H1 (cell line): ENCODE measurements at regions not wholly inside any gene's neighbourhood (a gene's known extent, or its start where the extent isn't known, plus 50 kb on each side); places are given as distances from the start of the nearest gene placed in this dataset.

Source experiments
- CTCF ChIA-PET: fragments of 300-600 bp; sonication (Branson Sonifier 250); formaldehyde crosslinking; loops from one replicate; lab custom pipeline; 2021; ENCODE audit not compliant: partially characterized antibody; lab: Charles Lee
- POLR2A ChIA-PET: fragments of 300-600 bp; sonication (Branson Sonifier 250); formaldehyde crosslinking; loops from one replicate; lab custom pipeline; 2021; ENCODE audit warnings: inconsistent platforms; ENCODE audit not compliant: partially characterized antibody; lab: Charles Lee
- DNase-seq, 2 experiments: peaks; one replicate each; pipeline versions ENCODE4 v3.0.0 to v3.0.0-alpha.2; 2010 to 2022; ENCODE audit warnings: low spot score in 2 of 2, low read depth in 1 of 2, mixed read lengths in 1 of 2
- FAIRE-seq: peaks from 2 replicates; lab custom pipeline; 2011; peaks lifted over from hg19 to GRCh38; lab: Jason Lieb, UNC
- H2AFZ ChIP-seq: 2 replicates; pipeline ENCODE4 v1.8.1; 2012; ENCODE audit warnings: low read length, inconsistent platforms
- H2AK5ac ChIP-seq: 2 replicates; pipeline ENCODE4 v1.6.1; 2013; ENCODE audit warnings: low read depth, low read length
- H2BK120ac ChIP-seq: replicated peaks from 2 replicates; pipeline ENCODE3; 2013; ENCODE audit warnings: low read depth, low read length, inconsistent platforms
- H2BK12ac ChIP-seq: 2 replicates; pipeline ENCODE4 v1.6.1; 2013; ENCODE audit warnings: low read depth, low read length
- H2BK15ac ChIP-seq: 2 replicates; pipeline ENCODE4 v1.6.1; 2013; ENCODE audit warnings: low read length
- H2BK20ac ChIP-seq: 2 replicates; pipeline ENCODE4 v1.6.1; 2013; ENCODE audit warnings: low read length
- H2BK5ac ChIP-seq: 2 replicates; pipeline ENCODE4 v1.6.1; 2013; ENCODE audit warnings: low read depth, low read length
- H3K14ac ChIP-seq: 2 replicates; pipeline ENCODE4 v1.6.1; 2013; ENCODE audit warnings: inconsistent platforms; ENCODE audit not compliant: insufficient read length
- H3K18ac ChIP-seq: 2 replicates; pipeline ENCODE4 v1.6.1; 2013; ENCODE audit warnings: low read length; ENCODE audit errors: extremely low read depth
- H3K23ac ChIP-seq: 2 replicates; pipeline ENCODE4 v1.6.1; 2013; ENCODE audit warnings: inconsistent platforms; ENCODE audit not compliant: insufficient read length
- H3K23me2 ChIP-seq: 2 replicates; pipeline ENCODE4 v1.6.1; 2013; ENCODE audit warnings: low read depth, low read length
- H3K27ac ChIP-seq: 2 replicates; pipeline ENCODE4 v1.6.1; 2011; ENCODE audit warnings: low read depth, low read length, inconsistent platforms
- H3K27me3 ChIP-seq, 4 experiments: replicated peaks in 1 of 4; 1 replicate in 1 of 4; 2 replicates in 3 of 4; pipeline versions ENCODE4 v1.6.1 to v1.8.1; 2011 to 2013; ENCODE audit warnings: low read length in 3 of 4, mild to moderate bottlenecking in 3 of 4, inconsistent platforms in 2 of 4, mixed read lengths in 2 of 4, moderate library complexity in 1 of 4; ENCODE audit not compliant: control insufficient read depth in 3 of 4, insufficient read depth in 3 of 4; ENCODE audit errors: extremely low read depth in 1 of 4
- H3K36me3 ChIP-seq, 4 experiments: 2 replicates each; pipeline versions ENCODE4 v1.6.1 to v1.8.1; 2011 to 2013; ENCODE audit warnings: mild to moderate bottlenecking in 4 of 4, low read length in 3 of 4, moderate library complexity in 2 of 4, control low read depth in 1 of 4, inconsistent platforms in 1 of 4; ENCODE audit not compliant: insufficient read depth in 4 of 4, control insufficient read depth in 2 of 4
- H3K4ac ChIP-seq: replicated peaks from 2 replicates; pipeline ENCODE3; 2013; ENCODE audit warnings: low read length, low read depth, mixed read lengths, inconsistent platforms; ENCODE audit not compliant: insufficient read length
- H3K4me1 ChIP-seq, 4 experiments: replicated peaks in 1 of 4; 1 replicate in 1 of 4; 2 replicates in 3 of 4; pipeline versions ENCODE4 v1.6.1 to v1.8.1; 2011 to 2013; ENCODE audit warnings: low read length in 3 of 4, inconsistent platforms in 2 of 4, mixed read lengths in 1 of 4; ENCODE audit not compliant: insufficient read depth in 4 of 4, control insufficient read depth in 3 of 4
- H3K4me2 ChIP-seq, 2 experiments: 2 replicates each; pipeline versions ENCODE4 v1.6.1 to v1.8.1; 2011 to 2013; ENCODE audit warnings: low read depth in 2 of 2, low read length in 2 of 2, control low read depth in 1 of 2, inconsistent platforms in 1 of 2, mild to moderate bottlenecking in 1 of 2; ENCODE audit not compliant: insufficient read depth in 1 of 2
- H3K4me3 ChIP-seq, 4 experiments: fragments of 200-600, 300-600 bp in 1 of 4; sonication (generic), shearing (Covaris generic), sonication (Bioruptor Twin) in 1 of 4; 2 replicates each; pipeline versions ENCODE4 v1.5.1 to v1.8.1; 2011 to 2016; ENCODE audit warnings: low read length in 4 of 4, low read depth in 3 of 4, control low read depth in 2 of 4, inconsistent platforms in 2 of 4, mild to moderate bottlenecking in 2 of 4, mixed read lengths in 1 of 4, moderate library complexity in 1 of 4; ENCODE audit not compliant: insufficient read depth in 2 of 4; ENCODE audit errors: extremely low read depth in 1 of 4
- H3K56ac ChIP-seq: replicated peaks from 2 replicates; pipeline ENCODE3; 2013; ENCODE audit warnings: low read depth, mild to moderate bottlenecking, mixed read lengths, low read length, inconsistent platforms; ENCODE audit not compliant: insufficient read length
- H3K79me1 ChIP-seq: 2 replicates; pipeline ENCODE4 v1.6.1; 2013; ENCODE audit warnings: low read depth, low read length, control low read depth
- H3K79me2 ChIP-seq, 2 experiments: 2 replicates each; pipeline versions ENCODE4 v1.6.1 to v1.8.1; 2012 to 2013; ENCODE audit warnings: low read length in 2 of 2, mild to moderate bottlenecking in 2 of 2, inconsistent platforms in 1 of 2; ENCODE audit not compliant: insufficient read depth in 2 of 2, control insufficient read depth in 1 of 2
- H3K9ac ChIP-seq, 4 experiments: replicated peaks in 1 of 4; 1 replicate in 1 of 4; 2 replicates in 3 of 4; pipeline versions ENCODE4 v1.6.1 to v1.8.1; 2011 to 2013; ENCODE audit warnings: low read depth in 3 of 4, low read length in 3 of 4, control low read depth in 2 of 4, mild to moderate bottlenecking in 2 of 4, moderate library complexity in 2 of 4, inconsistent platforms in 1 of 4; ENCODE audit errors: extremely low read depth in 1 of 4
- H3K9me3 ChIP-seq, 2 experiments: 2 replicates each; pipeline versions ENCODE4 v1.6.1 to v1.8.1; 2012 to 2013; ENCODE audit warnings: mild to moderate bottlenecking in 2 of 2, moderate library complexity in 2 of 2, control low read depth in 1 of 2, inconsistent platforms in 1 of 2, low read depth in 1 of 2, low read length in 1 of 2, mixed read lengths in 1 of 2; ENCODE audit not compliant: insufficient read depth in 2 of 2
- H4K20me1 ChIP-seq, 2 experiments: replicated peaks in 1 of 2; 2 replicates each; pipeline versions ENCODE3 to v1.8.1; 2011 to 2013; ENCODE audit warnings: inconsistent platforms in 2 of 2, low read length in 2 of 2, mild to moderate bottlenecking in 1 of 2; ENCODE audit not compliant: insufficient read depth in 2 of 2, control insufficient read depth in 1 of 2
- H4K5ac ChIP-seq: 2 replicates; pipeline ENCODE4 v1.6.1; 2013; ENCODE audit warnings: low read length, low read depth, mixed read lengths, inconsistent platforms; ENCODE audit not compliant: insufficient read length
- H4K8ac ChIP-seq: 2 replicates; pipeline ENCODE4 v1.8.0; 2013; ENCODE audit warnings: mild to moderate bottlenecking, moderate library complexity, low read length, inconsistent platforms; ENCODE audit not compliant: insufficient read depth; ENCODE audit errors: extremely low read depth
- H4K91ac ChIP-seq: replicated peaks from 2 replicates; pipeline ENCODE3; 2013; ENCODE audit warnings: low read length, mixed read lengths, inconsistent platforms; ENCODE audit not compliant: insufficient read length
- BRCA1 ChIP-seq: IDR thresholded peaks from 2 replicates; pipeline ENCODE4 v1.6.1; 2012; ENCODE audit warnings: low read depth, low read length, improper control_type of control experiment
- EZH2 ChIP-seq: fragments of 200-600 bp; sonication (generic); IDR thresholded peaks from 2 replicates; pipeline ENCODE4 v1.7.1; 2012; ENCODE audit warnings: low read depth, mild to moderate bottlenecking, moderate library complexity, low read length, inconsistent platforms; ENCODE audit not compliant: severe bottlenecking
- HDAC2 ChIP-seq, 2 experiments: fragments of 300-600 bp in 1 of 2; sonication (generic) in 1 of 2; IDR thresholded peaks; 2 replicates each; pipeline ENCODE4 v1.6.1; 2011 to 2012; ENCODE audit warnings: low read depth in 2 of 2, low read length in 2 of 2, mild to moderate bottlenecking in 2 of 2, moderate library complexity in 2 of 2, borderline replicate concordance in 1 of 2, inconsistent platforms in 1 of 2
- HDAC6 ChIP-seq: IDR thresholded peaks from one replicate; pipeline ENCODE4 v1.7.1; 2012; ENCODE audit warnings: low read depth, mild to moderate bottlenecking, inconsistent platforms, low read length, moderate library complexity
- KDM1A ChIP-seq: fragments of 200-600, 300-600 bp; sonication (generic); IDR thresholded peaks from 2 replicates; pipeline ENCODE4 v1.7.1; 2016; ENCODE audit warnings: mild to moderate bottlenecking, low read length, borderline replicate concordance
- KDM5A ChIP-seq: fragments of 200-600 bp; IDR thresholded peaks from 2 replicates; pipeline ENCODE4 v1.7.1; 2012; ENCODE audit warnings: mild to moderate bottlenecking, low read length, inconsistent platforms, mixed read lengths
- RBBP5 ChIP-seq: IDR thresholded peaks from 2 replicates; pipeline ENCODE4 v1.7.1; 2012; ENCODE audit warnings: low read depth, mild to moderate bottlenecking, inconsistent platforms, low read length, moderate library complexity, borderline replicate concordance
- RNF2 ChIP-seq: fragments of 200-900, 300-1000 bp; sonication (generic); IDR thresholded peaks from 2 replicates; pipeline ENCODE4 v1.7.1; 2016; ENCODE audit warnings: borderline replicate concordance, low read depth, mild to moderate bottlenecking, antibody characterized with exemption, low read length; ENCODE audit not compliant: poor library complexity, severe bottlenecking; ENCODE audit errors: missing control alignments
- SP4 ChIP-seq: IDR thresholded peaks from 2 replicates; pipeline ENCODE4 v1.6.1; 2012; ENCODE audit warnings: low read length, inconsistent platforms
- WGBS, 2 experiments: shearing (Covaris generic) in 1 of 2; methylation state at CpG; one replicate each; pipeline versions ENCODE4 v1.1.6 to v1.1.7; 2013 to 2015; ENCODE audit warnings: low lambda C conversion rate in 2 of 2, mixed read lengths in 2 of 2, inconsistent platforms in 1 of 2, low coverage in 1 of 2, missing lambda C conversion rate in 1 of 2; ENCODE audit not compliant: insufficient replicate concordance in 2 of 2, insufficient coverage in 1 of 2, insufficient read length in 1 of 2; ENCODE audit errors: extremely low coverage in 1 of 2, missing lambda C conversion rate in 1 of 2; 5-methylcytosine and 5-hydroxymethylcytosine counted together

DNA sequence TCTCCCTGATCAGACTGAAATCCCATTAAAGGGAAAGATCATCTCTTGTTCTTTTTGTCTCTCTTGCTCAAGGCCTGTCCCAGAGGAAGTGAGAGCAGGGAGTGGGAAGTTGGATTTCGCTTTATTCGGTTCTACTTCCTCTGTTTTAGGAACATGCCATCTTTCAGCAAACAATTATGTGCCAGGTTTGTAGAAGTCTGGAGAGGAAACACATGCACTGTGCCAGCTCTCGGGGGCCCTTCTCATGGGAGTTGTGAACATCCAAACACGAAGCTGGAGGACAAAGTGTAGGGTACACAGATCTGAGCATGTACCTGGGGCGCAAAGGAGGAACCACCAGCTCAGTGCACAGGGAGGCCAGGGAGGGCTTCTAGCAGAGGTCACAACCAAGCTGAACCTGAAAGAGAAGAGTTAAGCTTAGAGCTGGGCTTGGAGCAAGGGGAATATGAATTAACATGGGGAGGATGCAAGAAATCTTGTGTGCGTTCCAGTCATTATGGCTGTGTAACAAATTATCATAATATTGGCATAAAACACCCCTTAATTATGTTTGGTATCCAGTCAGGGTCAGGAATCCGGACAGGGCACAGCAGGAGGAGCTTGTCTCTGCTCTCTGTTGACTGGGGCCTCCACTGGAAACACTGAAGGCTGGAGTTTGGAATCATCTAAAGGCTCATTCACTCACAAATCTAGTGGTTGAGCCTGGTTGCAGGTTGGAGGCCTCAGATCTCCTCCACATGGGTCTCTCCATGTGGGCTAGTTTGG lies 128.6 kb downstream of the ZFP36L2 start:
- CTCF ChIA-PET = interaction anchor here (0.8 to 1.8 kb wide), 7 partner anchors 24 to 165 kb away, joined by 3 to 5 read pairs (median 4); no protein-coding TSS in a partner anchor
- no peak for DNase-seq
- H4K8ac ChIP-seq = no peak overlapping the region
- no peak overlapping the region for H3K4me3 ChIP-seq
- no peak overlapping the region for H2BK12ac ChIP-seq
- peaks cover 0 to 23% (median 14%) of the 10 kb centered on the region in 4 experiments; a peak in 5 of 7 replicates for H3K4me1 ChIP-seq
- no peak overlapping the region for H2AK5ac ChIP-seq
- H3K18ac ChIP-seq = 0 out of 2 replicates have a peak overlapping the region, but pooled peaks have one; percentile 38
- H2AFZ ChIP-seq = no peak overlapping the region
- POLR2A ChIA-PET = interaction anchor here (0.7 kb wide), 1 partner anchor 20 kb away, joined by 3 read pairs; no protein-coding TSS in a partner anchor
- no peak overlapping the region for H3K4ac ChIP-seq
- peak overlapping the region; percentile 49; the same call in 1 of the 2 replicates for H2BK20ac ChIP-seq
- peaks cover 0 to 3% of the 10 kb centered on the region in 2 experiments; a peak in 1 of 4 replicates for H3K9me3 ChIP-seq
- no peaks in the 10 kb centered on the region; the same call in 1 of the 2 replicates for H3K23me2 ChIP-seq
- no peaks in the 10 kb centered on the region for H3K79me2 ChIP-seq
- H3K27me3 ChIP-seq = peaks cover 0 to 16% (median 6%) of the 10 kb centered on the region in 4 experiments; a peak in 4 of 7 replicates
- H3K14ac ChIP-seq = no peak overlapping the region
- H3K56ac ChIP-seq = no peak overlapping the region
- H3K23ac ChIP-seq = no peak overlapping the region
- H2BK120ac ChIP-seq = no peak overlapping the region
- no peak overlapping the region for H3K9ac ChIP-seq
- no peak overlapping the region for H2BK15ac ChIP-seq
- 78% methylated on average over 7 of the region's 7 CpGs; no CpG with 5 or more reads in 1 of the 2 experiments for WGBS, 2 experiments
- no peaks in the 10 kb centered on the region for H3K36me3 ChIP-seq
- no peak overlapping the region for H3K27ac ChIP-seq
- H3K4me2 ChIP-seq = no peak overlapping the region
- H4K20me1 ChIP-seq = no peaks in the 10 kb centered on the region
- H3K79me1 ChIP-seq = no peaks in the 10 kb centered on the region; the same call in 1 of the 2 replicates
- FAIRE-seq = no peak
- H4K5ac ChIP-seq = no peak overlapping the region
- no peak overlapping the region for H2BK5ac ChIP-seq
- H4K91ac ChIP-seq = no peak overlapping the region
- TF ChIP-seq HDAC6 = no peak
- TF ChIP-seq KDM1A = no peak
- TF ChIP-seq KDM5A = no peak
- no peak for TF ChIP-seq HDAC2 (IDR thresholded peaks at IDR 0.05; ENCODE audit: borderline replicate concordance in 1 of 2, low read depth in 2 of 2, low read length in 2 of 2)
- no peak for TF ChIP-seq RNF2
- TF ChIP-seq RBBP5 = no peak
- TF ChIP-seq BRCA1 = no peak
- TF ChIP-seq SP4 = no peak
- no peak for TF ChIP-seq EZH2
